ENCODE measurements at regions not wholly inside any gene's neighbourhood (a gene's known extent, or its start where the extent isn't known, plus 50 kb on each side); places are given as distances from the start of the nearest gene placed in this dataset.

GRCh38 chr13:59354665-59355369, 808.9 kb downstream of the DIAPH3 start:
- 73 to 82% methylated on average over 3 of the region's 3 CpGs for WGBS, 2 donors
- Histone ChIP-seq H3K36me3 (replicated peaks in 1 of 2; ENCODE audit: insufficient read depth in 1 of 2, low read depth in 2 of 2) (no peaks in the 10 kb centered on the region), H3K27ac (peak overlapping the region in 2 of 4 donors; percentile 62 to 71), H3K9me3 (no peaks in the 10 kb centered on the region), H3K4me1 (peaks cover 83% of the 10 kb centered on the region), H3K4me3 (no peak overlapping the region), H3K27me3 (no peaks in the 10 kb centered on the region)
- DNase-seq = no peak
- TF ChIP-seq POLR2A (IDR thresholded peaks at IDR 0.05) (no peak), CTCF (IDR thresholded peaks at IDR 0.05) (no peak)
- intact Hi-C loops (cut with DNase I) = no loop called here
- no peak for ATAC-seq

GRCh38 chr13:59356607-59357006, 807.1 kb downstream of the DIAPH3 start:
- DNase-seq (peak; percentile 81 to 84 (median 82)), ATAC-seq (peak; percentile 61)
- intact Hi-C loops (cut with DNase I) = no loop called here
- Histone ChIP-seq H3K9me3 (no peaks in the 10 kb centered on the region), H3K4me1 (peaks cover 71% of the 10 kb centered on the region), H3K4me3 (no peak overlapping the region), H3K27me3 (no peaks in the 10 kb centered on the region), H3K27ac (peak overlapping the region in 3 of 4 donors; percentile 31 to 71 (median 54)), H3K36me3 (replicated peaks in 1 of 2; ENCODE audit: insufficient read depth in 1 of 2, low read depth in 2 of 2) (no peaks in the 10 kb centered on the region)
- TF ChIP-seq CTCF (IDR thresholded peaks at IDR 0.05) = no peak
- no peak for TF ChIP-seq POLR2A (IDR thresholded peaks at IDR 0.05)
- 39 to 43% methylated on average over 8 of the region's 8 CpGs for WGBS, 2 donors

GRCh38 chr13:59358014-59358413, 805.7 kb downstream of the DIAPH3 start:
- Histone ChIP-seq H3K4me3 (no peak overlapping the region), H3K27me3 (no peaks in the 10 kb centered on the region), H3K9me3 (no peaks in the 10 kb centered on the region), H3K27ac (peak overlapping the region in 3 of 4 donors; percentile 27 to 71 (median 54)), H3K4me1 (peaks cover 61% of the 10 kb centered on the region), H3K36me3 (replicated peaks in 1 of 2; ENCODE audit: insufficient read depth in 1 of 2, low read depth in 2 of 2) (no peaks in the 10 kb centered on the region)
- ATAC-seq (peak; percentile 56), DNase-seq (peak; percentile 44 to 65 (median 50))
- intact Hi-C loops (cut with DNase I) = no loop called here
- no peak for TF ChIP-seq CTCF (IDR thresholded peaks at IDR 0.05)
- TF ChIP-seq POLR2A (IDR thresholded peaks at IDR 0.05) = peak in 1 of 3 donors; percentile 24
- WGBS, 2 donors = 32 to 35% methylated on average over 6 of the region's 6 CpGs

- peaks cover 46% of the 10 kb centered on the region for H3K4me1 ChIP-seq
- no peaks in the 10 kb centered on the region for H3K27me3 ChIP-seq
- no peak overlapping the region for H3K27ac ChIP-seq
- no peak overlapping the region for H3K4me3 ChIP-seq
- H3K36me3 ChIP-seq (replicated peaks in 1 of 2; ENCODE audit: insufficient read depth in 1 of 2, low read depth in 2 of 2) = no peaks in the 10 kb centered on the region
- no peak for ATAC-seq
- TF ChIP-seq CTCF (IDR thresholded peaks at IDR 0.05) = no peak
- TF ChIP-seq POLR2A (IDR thresholded peaks at IDR 0.05) = no peak
- intact Hi-C loops (cut with DNase I) = no loop called here
- H3K9me3 ChIP-seq = no peaks in the 10 kb centered on the region
- DNase-seq = peak in 1 of 4 donors; percentile 13
These were observed 803.6 kb downstream of the DIAPH3 start for GRCh38 chr13:59360108-59360507.

- Histone ChIP-seq H3K9me3 (no peaks in the 10 kb centered on the region), H3K27ac (no peak overlapping the region), H3K4me3 (no peak overlapping the region), H3K4me1 (peaks cover 38% of the 10 kb centered on the region), H3K27me3 (no peaks in the 10 kb centered on the region), H3K36me3 (replicated peaks in 1 of 2; ENCODE audit: insufficient read depth in 1 of 2, low read depth in 2 of 2) (no peaks in the 10 kb centered on the region)
- ATAC-seq (no peak), DNase-seq (no peak)
- intact Hi-C loops (cut with DNase I) = no loop called here
- TF ChIP-seq POLR2A (IDR thresholded peaks at IDR 0.05) (no peak), CTCF (IDR thresholded peaks at IDR 0.05) (no peak)
These were observed 802.8 kb downstream of the DIAPH3 start for GRCh38 chr13:59360916-59361315.
